Left lung (tissue), 4 donors: ENCODE measurements at regions not wholly inside any gene's neighbourhood (a gene's known extent, or its start where the extent isn't known, plus 50 kb on each side); places are given as distances from the start of the nearest gene placed in this dataset.

Source experiments
- ATAC-seq: fragments of 200-7000 bp; cut with Tn5 transposase; one replicate; pipeline ENCODE4 v1.9.1; 2020; ENCODE audit warnings: moderate library complexity
- DNase-seq, 4 donors: peaks; one replicate each; pipeline ENCODE4 v3.0.0-alpha.2; 2013 to 2020
- H3K27ac ChIP-seq, 2 donors: fragments of 200-600 bp; sonication (generic) in 1 of 2; one replicate each; pipeline versions ENCODE4 v1.5.0 to v1.8.0; 2020 to 2021
- H3K27me3 ChIP-seq, 2 donors: fragments of 200-600 bp; sonication (generic) in 1 of 2; one replicate each; pipeline versions ENCODE4 v1.5.0 to v1.8.0; 2020 to 2021
- H3K36me3 ChIP-seq, 2 donors: fragments of 200-600 bp; sonication (generic) in 1 of 2; one replicate each; pipeline versions ENCODE4 v1.5.0 to v1.8.0; 2020 to 2021
- H3K4me1 ChIP-seq, 2 donors: fragments of 200-600 bp; one replicate each; pipeline ENCODE4 v1.8.0; 2021
- H3K4me3 ChIP-seq, 2 donors: fragments of 200-600 bp; sonication (generic) in 1 of 2; one replicate each; pipeline versions ENCODE4 v1.5.0 to v1.8.0; 2020 to 2021; ENCODE audit warnings: mild to moderate bottlenecking in 1 of 2
- H3K9me3 ChIP-seq, 2 donors: fragments of 200-600 bp; sonication (generic) in 1 of 2; one replicate each; pipeline versions ENCODE4 v1.5.0 to v1.8.0; 2020 to 2021
- CTCF ChIP-seq, 2 donors: fragments of 200-600 bp; sonication (generic) in 1 of 2; IDR thresholded peaks; one replicate each; pipeline versions ENCODE4 v1.5.0 to v1.8.0; 2021; ENCODE audit warnings: antibody characterized with exemption in 2 of 2
- intact Hi-C, 2 donors: fragments of 100-400 bp; cut with DNase I; formaldehyde crosslinking; loops; one replicate each; pipeline versions ENCODE4 v1.11.2 to v1.14.2; 2022
- donor health status: DM: no; HTN: yes; CAD: no.
- donor health status: DM: no; HTN: no; CAD: no.

DNA sequence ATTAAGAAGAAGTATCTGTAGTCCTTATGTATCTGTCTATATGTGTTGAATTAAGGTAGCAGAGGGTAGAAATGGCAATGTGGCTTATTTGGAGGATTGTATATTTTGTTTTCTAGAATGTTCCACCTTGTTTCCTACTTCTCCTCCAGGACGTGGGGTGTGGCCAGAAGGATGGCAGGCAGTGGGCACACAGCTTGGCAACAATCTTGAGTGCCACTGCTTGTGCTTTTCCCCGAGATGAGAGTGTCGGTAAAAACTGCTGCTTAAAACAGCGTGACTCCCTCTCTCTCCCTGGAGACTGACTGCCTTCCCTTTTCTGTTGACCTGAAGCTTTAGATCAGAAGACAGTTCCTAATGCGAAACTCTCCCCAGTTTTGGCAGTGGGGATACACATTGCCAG is 61.2 kb downstream of the FAT3 start:
- H3K4me3 ChIP-seq: no peak overlapping the region
- no peaks in the 10 kb centered on the region for H3K27me3 ChIP-seq
- DNase-seq: no peak
- no peaks in the 10 kb centered on the region for H3K36me3 ChIP-seq
- intact Hi-C loops: no loop called here
- H3K27ac ChIP-seq: no peak overlapping the region
- H3K4me1 ChIP-seq: no peaks in the 10 kb centered on the region
- ATAC-seq: no peak
- TF ChIP-seq CTCF (IDR thresholded peaks at IDR 0.05): no peak
- H3K9me3 ChIP-seq: no peaks in the 10 kb centered on the region

DNA sequence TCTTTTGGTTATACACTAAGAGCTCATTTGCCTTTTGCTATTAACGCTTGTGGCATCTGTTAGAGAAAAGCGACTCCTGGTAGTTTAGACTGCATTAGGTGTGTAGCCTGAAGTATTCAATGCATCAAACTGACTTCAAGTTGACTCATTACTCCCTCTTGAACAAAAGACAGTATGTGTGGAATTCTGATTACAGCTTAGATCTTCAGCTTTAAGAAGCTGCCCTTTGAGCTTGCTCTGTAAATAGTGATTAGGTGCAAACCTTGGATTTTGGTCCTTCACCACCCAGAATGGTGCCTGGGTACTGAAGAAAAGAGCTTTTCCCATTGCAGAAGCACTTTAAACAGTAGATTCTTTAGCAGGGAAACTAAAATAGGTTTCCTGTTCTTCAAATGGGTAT is 62.1 kb downstream of the FAT3 start:
- no peaks in the 10 kb centered on the region for H3K4me1 ChIP-seq
- no peaks in the 10 kb centered on the region for H3K36me3 ChIP-seq
- intact Hi-C loops: no loop called here
- H3K4me3 ChIP-seq: no peak overlapping the region
- no peak for DNase-seq
- no peak for TF ChIP-seq CTCF (IDR thresholded peaks at IDR 0.05)
- H3K9me3 ChIP-seq: no peaks in the 10 kb centered on the region
- no peaks in the 10 kb centered on the region for H3K27me3 ChIP-seq
- H3K27ac ChIP-seq: no peak overlapping the region
- peak; percentile 73 for ATAC-seq

DNA sequence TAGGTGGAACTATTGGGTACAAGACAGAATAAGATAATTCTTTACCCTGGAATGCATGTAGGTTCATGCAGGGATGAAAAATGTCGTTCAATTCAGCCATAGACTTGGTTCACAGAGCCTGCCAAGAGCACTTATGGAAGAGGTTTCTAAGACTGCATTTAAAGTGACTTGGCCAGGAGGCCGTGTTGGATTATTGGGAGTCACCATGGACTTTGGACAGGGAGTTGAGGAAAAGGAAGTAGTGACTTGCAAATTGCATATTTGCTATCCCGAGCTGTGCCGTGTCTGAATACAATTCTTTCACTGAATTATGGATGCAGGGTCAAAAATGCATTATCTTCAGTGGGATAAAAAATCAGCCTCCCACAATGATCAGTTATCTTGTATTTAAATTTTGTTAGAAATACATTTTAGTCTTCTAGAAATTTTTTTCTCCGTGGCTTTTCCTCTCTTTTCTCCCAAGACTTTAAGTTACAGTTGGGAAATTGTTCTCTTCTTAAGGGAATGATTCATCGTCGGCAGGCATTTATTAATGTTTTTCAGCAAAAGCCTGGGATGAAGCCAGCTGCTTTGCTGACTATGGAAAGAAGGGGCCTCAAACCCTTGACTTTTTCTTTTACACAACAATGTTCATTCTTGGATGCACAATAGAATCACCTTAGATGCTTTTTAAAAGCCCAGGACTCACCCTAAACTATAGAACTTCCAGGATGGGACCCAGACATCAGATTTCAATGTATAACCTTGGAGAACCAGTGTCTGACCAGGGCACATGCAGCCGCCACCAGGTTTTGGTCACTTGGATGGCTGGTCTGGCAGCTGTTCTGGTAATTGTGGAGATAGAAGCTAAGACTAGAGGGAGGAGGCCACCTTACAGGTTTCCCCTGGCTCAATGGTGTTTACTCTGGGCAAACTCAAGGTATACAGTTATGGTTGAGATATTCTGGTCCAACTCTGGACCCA is 70.8 kb downstream of the FAT3 start:
- H3K27ac ChIP-seq: no peak overlapping the region
- no peak for ATAC-seq
- H3K9me3 ChIP-seq: no peaks in the 10 kb centered on the region

GRCh38 chr11:92296138-92296515 is 71.5 kb downstream of the FAT3 start:
- H3K27me3 ChIP-seq: no peaks in the 10 kb centered on the region
- ATAC-seq (no peak), DNase-seq (no peak)
- H3K4me3 ChIP-seq: no peak overlapping the region
- no peaks in the 10 kb centered on the region for H3K36me3 ChIP-seq
- no peak for TF ChIP-seq CTCF (IDR thresholded peaks at IDR 0.05)
- no peak overlapping the region for H3K27ac ChIP-seq
- no peaks in the 10 kb centered on the region for H3K4me1 ChIP-seq
- no peaks in the 10 kb centered on the region for H3K9me3 ChIP-seq
- intact Hi-C loops: no loop called here

More for the DNA sequence above, 70.8 kb downstream of the FAT3 start:
- Histone ChIP-seq H3K27me3 (no peaks in the 10 kb centered on the region), H3K4me3 (no peak overlapping the region), H3K36me3 (no peaks in the 10 kb centered on the region), H3K4me1 (no peaks in the 10 kb centered on the region)
- no peak for TF ChIP-seq CTCF (IDR thresholded peaks at IDR 0.05)
- intact Hi-C loops: no loop called here
- DNase-seq: no peak

DNA sequence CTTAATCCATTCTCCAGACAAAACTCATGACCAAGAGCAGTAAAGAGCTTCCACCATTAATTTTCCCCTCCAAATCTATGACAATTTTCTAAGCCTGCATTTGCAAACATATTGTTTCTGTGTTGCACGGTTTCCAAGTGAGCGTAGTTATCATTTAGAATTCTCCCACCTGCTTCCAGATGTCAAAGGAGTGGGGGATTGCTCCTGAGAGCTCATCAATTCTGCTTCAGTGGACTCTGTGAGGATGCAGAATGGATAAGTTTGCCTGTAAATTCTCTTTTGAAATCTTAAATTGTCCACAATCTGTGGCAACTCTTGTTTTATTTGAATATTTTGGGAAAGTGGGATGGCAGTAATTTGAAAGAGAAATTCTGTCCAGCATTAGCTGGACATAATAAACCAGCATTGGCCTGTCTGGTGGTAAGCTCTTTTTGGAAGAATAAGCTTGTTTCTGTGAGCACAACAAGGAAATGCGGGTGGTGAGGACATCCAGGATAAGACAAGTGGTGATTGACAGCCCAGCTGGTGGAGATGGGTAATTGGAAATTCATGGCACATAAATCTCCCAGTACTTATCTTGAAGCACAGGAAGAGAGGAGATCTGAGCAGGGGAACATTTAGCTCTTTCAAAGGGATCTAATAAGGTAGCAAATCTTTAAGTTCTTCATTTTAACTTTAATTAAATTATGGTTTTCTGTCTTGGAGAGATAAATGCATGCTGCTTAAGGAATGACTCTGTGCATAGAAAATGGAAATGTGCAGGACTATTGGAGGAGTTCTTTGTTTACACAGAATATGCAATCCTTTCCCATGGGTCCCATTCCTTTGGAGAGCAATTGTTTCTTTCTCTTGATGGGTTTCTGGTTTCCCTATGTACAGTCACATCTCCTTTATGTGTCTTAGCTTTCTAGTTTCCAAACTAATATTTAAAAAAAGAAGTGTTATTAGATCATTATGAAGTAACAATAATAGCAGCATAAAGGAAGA is 73.2 kb downstream of the FAT3 start:
- no peaks in the 10 kb centered on the region for H3K27me3 ChIP-seq
- intact Hi-C loops: no loop called here
- ATAC-seq: no peak

More for the DNA sequence above, 73.2 kb downstream of the FAT3 start:
- H3K4me3 ChIP-seq: no peak overlapping the region
- no peak overlapping the region for H3K27ac ChIP-seq
- no peaks in the 10 kb centered on the region for H3K9me3 ChIP-seq
- no peak for DNase-seq
- no peaks in the 10 kb centered on the region for H3K36me3 ChIP-seq
- TF ChIP-seq CTCF (IDR thresholded peaks at IDR 0.05): no peak
- H3K4me1 ChIP-seq: no peaks in the 10 kb centered on the region
